Neutrophil (primary cell): ENCODE measurements at regions not wholly inside any gene's neighbourhood (a gene's known extent, or its start where the extent isn't known, plus 50 kb on each side); places are given as distances from the start of the nearest gene placed in this dataset.

Experiments used
- H3K27ac ChIP-seq: fragments of 200-600 bp; sonication (generic); 2 replicates; pipeline ENCODE4 v1.5.1; 2016; ENCODE audit warnings: mild to moderate bottlenecking, moderate library complexity
- H3K27me3 ChIP-seq: fragments of 200-600 bp; sonication (generic); 2 replicates; pipeline ENCODE4 v1.6.0; 2016; ENCODE audit warnings: mild to moderate bottlenecking
- H3K36me3 ChIP-seq: fragments of 200-600 bp; sonication (generic); 2 replicates; pipeline ENCODE4 v1.5.1; 2017
- H3K4me1 ChIP-seq, 2 experiments: fragments of 200-600 bp in 1 of 2; sonication (generic) in 1 of 2; 1 replicate in 1 of 2; 2 replicates in 1 of 2; pipeline versions ENCODE4 v1.5.1 to v1.6.1; 2013 to 2016; ENCODE audit warnings: low read depth in 1 of 2, low read length in 1 of 2, mild to moderate bottlenecking in 1 of 2, moderate library complexity in 1 of 2; ENCODE audit not compliant: control insufficient read depth in 1 of 2, insufficient read depth in 1 of 2
- H3K4me3 ChIP-seq, 2 experiments: fragments of 200-600 bp in 1 of 2; sonication (generic) in 1 of 2; 1 replicate in 1 of 2; 2 replicates in 1 of 2; pipeline ENCODE4 v1.5.1; 2013 to 2016; ENCODE audit warnings: low read depth in 1 of 2, low read length in 1 of 2, mild to moderate bottlenecking in 1 of 2, moderate library complexity in 1 of 2
- H3K9me3 ChIP-seq: fragments of 200-600 bp; sonication (generic); 2 replicates; pipeline ENCODE4 v1.5.1; 2016
- CTCF ChIP-seq: fragments of 200-600 bp; sonication (generic); IDR thresholded peaks from 2 replicates; pipeline ENCODE4 v1.5.1; 2016; ENCODE audit warnings: antibody characterized with exemption

GRCh38 chr22:49435596-49435995, 392.1 kb downstream of the BRD1 start:
- Histone ChIP-seq H3K9me3 (no peaks in the 10 kb centered on the region), H3K36me3 (no peaks in the 10 kb centered on the region), H3K27me3 (peaks cover 20% of the 10 kb centered on the region), H3K27ac (no peak overlapping the region), H3K4me3 (no peak overlapping the region), H3K4me1 (no peaks in the 10 kb centered on the region)
- no peak for TF ChIP-seq CTCF

GRCh38 chr22:49433717-49434611, 393.7 kb downstream of the BRD1 start:
- Histone ChIP-seq H3K4me3 (no peak overlapping the region), H3K36me3 (no peaks in the 10 kb centered on the region), H3K4me1 (no peaks in the 10 kb centered on the region), H3K9me3 (no peaks in the 10 kb centered on the region), H3K27me3 (peaks cover 20% of the 10 kb centered on the region), H3K27ac (no peak overlapping the region)
- TF ChIP-seq CTCF, result no peak

GRCh38 chr22:49432897-49433443, 394.7 kb downstream of the BRD1 start:
- TF ChIP-seq CTCF, result no peak
- no peaks in the 10 kb centered on the region for H3K36me3 ChIP-seq
- H3K27ac ChIP-seq, result no peak overlapping the region
- H3K27me3 ChIP-seq, result peaks cover 20% of the 10 kb centered on the region
- no peaks in the 10 kb centered on the region for H3K9me3 ChIP-seq
- no peaks in the 10 kb centered on the region for H3K4me1 ChIP-seq
- H3K4me3 ChIP-seq, result no peak overlapping the region

GRCh38 chr22:49432211-49432896, 395.3 kb downstream of the BRD1 start:
- H3K9me3 ChIP-seq, result no peaks in the 10 kb centered on the region
- H3K36me3 ChIP-seq, result no peaks in the 10 kb centered on the region
- TF ChIP-seq CTCF, result no peak
- no peak overlapping the region for H3K27ac ChIP-seq
- H3K27me3 ChIP-seq, result peaks cover 20% of the 10 kb centered on the region
- no peaks in the 10 kb centered on the region for H3K4me1 ChIP-seq
- H3K4me3 ChIP-seq, result no peak overlapping the region

- Histone ChIP-seq H3K36me3 (no peaks in the 10 kb centered on the region), H3K27ac (no peak overlapping the region), H3K4me1 (no peaks in the 10 kb centered on the region), H3K4me3 (no peak overlapping the region), H3K9me3 (no peaks in the 10 kb centered on the region), H3K27me3 (peaks cover 20% of the 10 kb centered on the region)
- TF ChIP-seq CTCF, result no peak
These were observed 396.1 kb downstream of the BRD1 start for GRCh38 chr22:49431551-49431950.
